Neural progenitor cell (in vitro differentiated cells): ENCODE measurements at regions not wholly inside any gene's neighbourhood (a gene's known extent, or its start where the extent isn't known, plus 50 kb on each side); places are given as distances from the start of the nearest gene placed in this dataset.

Experiments used
- CTCF ChIP-seq: fragments of 200-600 bp; sonication (generic); IDR thresholded peaks from 2 replicates; pipeline ENCODE4 v1.5.1; 2017; ENCODE audit warnings: antibody characterized with exemption, mild to moderate bottlenecking
- EZH2 ChIP-seq: fragments of 200-600 bp; sonication (generic); IDR thresholded peaks from 2 replicates; pipeline ENCODE4 v1.6.1; 2017; ENCODE audit warnings: antibody characterized with exemption, mild to moderate bottlenecking, moderate library complexity

GRCh38 chr2:119088416-119088815 is 70.1 kb downstream of the C1QL2 start:
- no peak for TF ChIP-seq EZH2
- TF ChIP-seq CTCF: no peak
